H1 (cell line): ENCODE measurements at regions not wholly inside any gene's neighbourhood (a gene's known extent, or its start where the extent isn't known, plus 50 kb on each side); places are given as distances from the start of the nearest gene placed in this dataset.

Experiments used
- CTCF ChIA-PET: fragments of 300-600 bp; sonication (Branson Sonifier 250); formaldehyde crosslinking; loops from one replicate; lab custom pipeline; 2021; ENCODE audit not compliant: partially characterized antibody; lab: Charles Lee
- POLR2A ChIA-PET: fragments of 300-600 bp; sonication (Branson Sonifier 250); formaldehyde crosslinking; loops from one replicate; lab custom pipeline; 2021; ENCODE audit warnings: inconsistent platforms; ENCODE audit not compliant: partially characterized antibody; lab: Charles Lee
- DNase-seq, 2 experiments: peaks; one replicate each; pipeline versions ENCODE4 v3.0.0 to v3.0.0-alpha.2; 2010 to 2022; ENCODE audit warnings: low spot score in 2 of 2, low read depth in 1 of 2, mixed read lengths in 1 of 2
- FAIRE-seq: peaks from 2 replicates; lab custom pipeline; 2011; peaks lifted over from hg19 to GRCh38; lab: Jason Lieb, UNC
- H2AFZ ChIP-seq: 2 replicates; pipeline ENCODE4 v1.8.1; 2012; ENCODE audit warnings: low read length, inconsistent platforms
- H2AK5ac ChIP-seq: 2 replicates; pipeline ENCODE4 v1.6.1; 2013; ENCODE audit warnings: low read depth, low read length
- H2BK120ac ChIP-seq: replicated peaks from 2 replicates; pipeline ENCODE3; 2013; ENCODE audit warnings: low read depth, low read length, inconsistent platforms
- H2BK12ac ChIP-seq: 2 replicates; pipeline ENCODE4 v1.6.1; 2013; ENCODE audit warnings: low read depth, low read length
- H2BK15ac ChIP-seq: 2 replicates; pipeline ENCODE4 v1.6.1; 2013; ENCODE audit warnings: low read length
- H2BK20ac ChIP-seq: 2 replicates; pipeline ENCODE4 v1.6.1; 2013; ENCODE audit warnings: low read length
- H2BK5ac ChIP-seq: 2 replicates; pipeline ENCODE4 v1.6.1; 2013; ENCODE audit warnings: low read depth, low read length
- H3K14ac ChIP-seq: 2 replicates; pipeline ENCODE4 v1.6.1; 2013; ENCODE audit warnings: inconsistent platforms; ENCODE audit not compliant: insufficient read length
- H3K18ac ChIP-seq: 2 replicates; pipeline ENCODE4 v1.6.1; 2013; ENCODE audit warnings: low read length; ENCODE audit errors: extremely low read depth
- H3K23ac ChIP-seq: 2 replicates; pipeline ENCODE4 v1.6.1; 2013; ENCODE audit warnings: inconsistent platforms; ENCODE audit not compliant: insufficient read length
- H3K23me2 ChIP-seq: 2 replicates; pipeline ENCODE4 v1.6.1; 2013; ENCODE audit warnings: low read depth, low read length
- H3K27ac ChIP-seq: 2 replicates; pipeline ENCODE4 v1.6.1; 2011; ENCODE audit warnings: low read depth, low read length, inconsistent platforms
- H3K27me3 ChIP-seq, 4 experiments: replicated peaks in 1 of 4; 1 replicate in 1 of 4; 2 replicates in 3 of 4; pipeline versions ENCODE4 v1.6.1 to v1.8.1; 2011 to 2013; ENCODE audit warnings: low read length in 3 of 4, mild to moderate bottlenecking in 3 of 4, inconsistent platforms in 2 of 4, mixed read lengths in 2 of 4, moderate library complexity in 1 of 4; ENCODE audit not compliant: control insufficient read depth in 3 of 4, insufficient read depth in 3 of 4; ENCODE audit errors: extremely low read depth in 1 of 4
- H3K36me3 ChIP-seq, 4 experiments: 2 replicates each; pipeline versions ENCODE4 v1.6.1 to v1.8.1; 2011 to 2013; ENCODE audit warnings: mild to moderate bottlenecking in 4 of 4, low read length in 3 of 4, moderate library complexity in 2 of 4, control low read depth in 1 of 4, inconsistent platforms in 1 of 4; ENCODE audit not compliant: insufficient read depth in 4 of 4, control insufficient read depth in 2 of 4
- H3K4ac ChIP-seq: replicated peaks from 2 replicates; pipeline ENCODE3; 2013; ENCODE audit warnings: low read length, low read depth, mixed read lengths, inconsistent platforms; ENCODE audit not compliant: insufficient read length
- H3K4me1 ChIP-seq, 4 experiments: replicated peaks in 1 of 4; 1 replicate in 1 of 4; 2 replicates in 3 of 4; pipeline versions ENCODE4 v1.6.1 to v1.8.1; 2011 to 2013; ENCODE audit warnings: low read length in 3 of 4, inconsistent platforms in 2 of 4, mixed read lengths in 1 of 4; ENCODE audit not compliant: insufficient read depth in 4 of 4, control insufficient read depth in 3 of 4
- H3K4me2 ChIP-seq, 2 experiments: 2 replicates each; pipeline versions ENCODE4 v1.6.1 to v1.8.1; 2011 to 2013; ENCODE audit warnings: low read depth in 2 of 2, low read length in 2 of 2, control low read depth in 1 of 2, inconsistent platforms in 1 of 2, mild to moderate bottlenecking in 1 of 2; ENCODE audit not compliant: insufficient read depth in 1 of 2
- H3K4me3 ChIP-seq, 4 experiments: fragments of 200-600, 300-600 bp in 1 of 4; sonication (generic), shearing (Covaris generic), sonication (Bioruptor Twin) in 1 of 4; 2 replicates each; pipeline versions ENCODE4 v1.5.1 to v1.8.1; 2011 to 2016; ENCODE audit warnings: low read length in 4 of 4, low read depth in 3 of 4, control low read depth in 2 of 4, inconsistent platforms in 2 of 4, mild to moderate bottlenecking in 2 of 4, mixed read lengths in 1 of 4, moderate library complexity in 1 of 4; ENCODE audit not compliant: insufficient read depth in 2 of 4; ENCODE audit errors: extremely low read depth in 1 of 4
- H3K56ac ChIP-seq: replicated peaks from 2 replicates; pipeline ENCODE3; 2013; ENCODE audit warnings: low read depth, mild to moderate bottlenecking, mixed read lengths, low read length, inconsistent platforms; ENCODE audit not compliant: insufficient read length
- H3K79me1 ChIP-seq: 2 replicates; pipeline ENCODE4 v1.6.1; 2013; ENCODE audit warnings: low read depth, low read length, control low read depth
- H3K79me2 ChIP-seq, 2 experiments: 2 replicates each; pipeline versions ENCODE4 v1.6.1 to v1.8.1; 2012 to 2013; ENCODE audit warnings: low read length in 2 of 2, mild to moderate bottlenecking in 2 of 2, inconsistent platforms in 1 of 2; ENCODE audit not compliant: insufficient read depth in 2 of 2, control insufficient read depth in 1 of 2
- H3K9ac ChIP-seq, 4 experiments: replicated peaks in 1 of 4; 1 replicate in 1 of 4; 2 replicates in 3 of 4; pipeline versions ENCODE4 v1.6.1 to v1.8.1; 2011 to 2013; ENCODE audit warnings: low read depth in 3 of 4, low read length in 3 of 4, control low read depth in 2 of 4, mild to moderate bottlenecking in 2 of 4, moderate library complexity in 2 of 4, inconsistent platforms in 1 of 4; ENCODE audit errors: extremely low read depth in 1 of 4
- H3K9me3 ChIP-seq, 2 experiments: 2 replicates each; pipeline versions ENCODE4 v1.6.1 to v1.8.1; 2012 to 2013; ENCODE audit warnings: mild to moderate bottlenecking in 2 of 2, moderate library complexity in 2 of 2, control low read depth in 1 of 2, inconsistent platforms in 1 of 2, low read depth in 1 of 2, low read length in 1 of 2, mixed read lengths in 1 of 2; ENCODE audit not compliant: insufficient read depth in 2 of 2
- H4K20me1 ChIP-seq, 2 experiments: replicated peaks in 1 of 2; 2 replicates each; pipeline versions ENCODE3 to v1.8.1; 2011 to 2013; ENCODE audit warnings: inconsistent platforms in 2 of 2, low read length in 2 of 2, mild to moderate bottlenecking in 1 of 2; ENCODE audit not compliant: insufficient read depth in 2 of 2, control insufficient read depth in 1 of 2
- H4K5ac ChIP-seq: 2 replicates; pipeline ENCODE4 v1.6.1; 2013; ENCODE audit warnings: low read length, low read depth, mixed read lengths, inconsistent platforms; ENCODE audit not compliant: insufficient read length
- H4K8ac ChIP-seq: 2 replicates; pipeline ENCODE4 v1.8.0; 2013; ENCODE audit warnings: mild to moderate bottlenecking, moderate library complexity, low read length, inconsistent platforms; ENCODE audit not compliant: insufficient read depth; ENCODE audit errors: extremely low read depth
- H4K91ac ChIP-seq: replicated peaks from 2 replicates; pipeline ENCODE3; 2013; ENCODE audit warnings: low read length, mixed read lengths, inconsistent platforms; ENCODE audit not compliant: insufficient read length
- CBX8 ChIP-seq: fragments of 300-800, 300-1000 bp; sonication (generic); IDR thresholded peaks from 2 replicates; pipeline ENCODE4 v1.7.1; 2016; ENCODE audit warnings: low read depth, low read length, borderline replicate concordance
- CEBPB ChIP-seq: IDR thresholded peaks from 2 replicates; pipeline ENCODE4 v1.6.1; 2012; ENCODE audit warnings: low read depth, low read length
- CHD2 ChIP-seq: IDR thresholded peaks from 2 replicates; pipeline ENCODE4 v1.6.1; 2012; ENCODE audit warnings: low read length, improper control_type of control experiment
- EP300 ChIP-seq, 2 experiments: IDR thresholded peaks; 1 replicate in 1 of 2; 2 replicates in 1 of 2; pipeline ENCODE4 v1.6.1; 2011 to 2012; ENCODE audit warnings: low read depth in 2 of 2, low read length in 2 of 2, mild to moderate bottlenecking in 2 of 2, borderline replicate concordance in 1 of 2, inconsistent platforms in 1 of 2, moderate library complexity in 1 of 2
- FOSL1 ChIP-seq: IDR thresholded peaks from 2 replicates; pipeline ENCODE4 v1.6.1; 2011; ENCODE audit warnings: mild to moderate bottlenecking, low read depth, low read length, moderate library complexity; ENCODE audit not compliant: insufficient read depth
- KDM1A ChIP-seq: fragments of 200-600, 300-600 bp; sonication (generic); IDR thresholded peaks from 2 replicates; pipeline ENCODE4 v1.7.1; 2016; ENCODE audit warnings: mild to moderate bottlenecking, low read length, borderline replicate concordance
- PHF8 ChIP-seq: fragments of 200-600 bp; sonication (generic); conservative IDR thresholded peaks from 2 replicates; pipeline ENCODE4 v1.7.1; 2012; ENCODE audit warnings: low read depth, mild to moderate bottlenecking, inconsistent platforms, low read length, moderate library complexity
- RFX5 ChIP-seq: IDR thresholded peaks from 2 replicates; pipeline ENCODE4 v1.6.1; 2011; ENCODE audit warnings: low read depth, low read length, improper control_type of control experiment, borderline replicate concordance
- SAP30 ChIP-seq: fragments of 300-600 bp; sonication (generic); IDR thresholded peaks from 2 replicates; pipeline ENCODE4 v1.7.1; 2012; ENCODE audit warnings: low read length, moderate library complexity, mild to moderate bottlenecking, inconsistent platforms; ENCODE audit not compliant: insufficient read depth, insufficient replicate concordance
- SP1 ChIP-seq: IDR thresholded peaks from 2 replicates; pipeline ENCODE4 v1.6.1; 2011; ENCODE audit warnings: low read depth, low read length
- SP4 ChIP-seq: IDR thresholded peaks from 2 replicates; pipeline ENCODE4 v1.6.1; 2012; ENCODE audit warnings: low read length, inconsistent platforms
- WGBS, 2 experiments: shearing (Covaris generic) in 1 of 2; methylation state at CpG; one replicate each; pipeline versions ENCODE4 v1.1.6 to v1.1.7; 2013 to 2015; ENCODE audit warnings: low lambda C conversion rate in 2 of 2, mixed read lengths in 2 of 2, inconsistent platforms in 1 of 2, low coverage in 1 of 2, missing lambda C conversion rate in 1 of 2; ENCODE audit not compliant: insufficient replicate concordance in 2 of 2, insufficient coverage in 1 of 2, insufficient read length in 1 of 2; ENCODE audit errors: extremely low coverage in 1 of 2, missing lambda C conversion rate in 1 of 2; 5-methylcytosine and 5-hydroxymethylcytosine counted together
- TF ChIP-seq, protein P1 (sequence below): IDR thresholded peaks from 2 replicates; pipeline ENCODE4 v1.6.1; 2012; ENCODE audit warnings: low read length, inconsistent platforms

DNA sequence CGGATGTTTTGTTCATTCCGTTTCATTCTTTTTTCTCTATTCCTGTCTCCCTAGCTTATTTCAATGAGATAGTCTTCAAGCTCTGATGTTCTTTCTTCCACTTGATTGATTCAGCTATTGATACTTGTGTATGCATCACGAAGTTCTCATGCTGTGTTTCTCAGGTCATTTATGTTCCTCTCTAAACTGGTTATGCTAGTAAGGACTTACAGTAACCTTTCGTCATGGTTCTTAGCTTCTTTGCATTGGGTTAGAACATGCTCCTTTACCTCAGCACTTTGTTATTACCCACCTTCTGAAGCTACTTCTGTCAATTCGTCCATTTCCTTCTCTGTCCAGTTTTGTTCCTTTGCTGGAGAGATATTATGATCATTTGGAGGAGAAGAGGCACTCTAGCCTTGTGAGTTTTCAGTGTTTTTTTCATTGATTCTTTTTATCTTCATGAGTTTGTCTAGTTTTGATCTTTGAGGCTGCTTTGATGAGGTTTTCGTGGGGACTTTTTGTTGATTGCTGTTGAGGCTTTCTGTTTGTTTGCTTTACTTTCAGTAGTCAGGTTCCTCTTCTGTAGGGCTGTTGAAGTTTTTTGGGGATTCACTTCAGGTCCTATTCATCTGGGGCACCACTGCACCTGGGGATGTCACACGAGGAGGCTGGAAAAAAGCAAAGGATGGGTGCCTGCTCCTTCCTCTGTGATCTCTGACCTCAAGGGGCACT, 496.9 kb upstream of the LRRC7 start:
- H4K8ac ChIP-seq: no peak overlapping the region
- no peak overlapping the region for H3K14ac ChIP-seq
- DNase-seq: no peak
- no peaks in the 10 kb centered on the region for H3K79me2 ChIP-seq
- no peak overlapping the region for H3K4me2 ChIP-seq
- H2BK20ac ChIP-seq: no peak overlapping the region
- H3K36me3 ChIP-seq: no peaks in the 10 kb centered on the region; a peak in 2 of 8 replicates
- no peaks in the 10 kb centered on the region for H3K23me2 ChIP-seq
- no peaks in the 10 kb centered on the region for H4K20me1 ChIP-seq
- no peak overlapping the region for H4K5ac ChIP-seq
- no peaks in the 10 kb centered on the region for H3K9me3 ChIP-seq
- H3K4me3 ChIP-seq: no peak overlapping the region
- H3K27me3 ChIP-seq: no peaks in the 10 kb centered on the region
- no peak overlapping the region for H3K9ac ChIP-seq
- H2BK120ac ChIP-seq: no peak overlapping the region
- no peak for FAIRE-seq
- H3K56ac ChIP-seq: no peak overlapping the region
- POLR2A ChIA-PET: no interaction called here
- H2BK15ac ChIP-seq: no peak overlapping the region
- no peak overlapping the region for H2BK12ac ChIP-seq
- no peak overlapping the region for H2AK5ac ChIP-seq
- H2BK5ac ChIP-seq: no peak overlapping the region
- H3K27ac ChIP-seq: no peak overlapping the region
- no peaks in the 10 kb centered on the region for H3K4me1 ChIP-seq
- H4K91ac ChIP-seq: no peak overlapping the region
- H2AFZ ChIP-seq: no peak overlapping the region
- CTCF ChIA-PET: interaction anchor here (1.4 to 1.8 kb wide), 2 partner anchors 18 to 104 kb away, joined by 3 read pairs; no protein-coding TSS in a partner anchor
- H3K4ac ChIP-seq: no peak overlapping the region
- no peak overlapping the region for H3K18ac ChIP-seq
- 83% methylated on average over 7 of the region's 7 CpGs; no CpG with 5 or more reads in 1 of the 2 experiments for WGBS, 2 experiments
- H3K79me1 ChIP-seq: no peaks in the 10 kb centered on the region
- H3K23ac ChIP-seq: no peak overlapping the region
- TF ChIP-seq FOSL1 (no peak), KDM1A (no peak), PHF8 (no peak), CEBPB (no peak), CBX8 (no peak), CHD2 (no peak), SAP30 (no peak), SP1 (no peak), RFX5 (no peak), SP4 (no peak), EP300 (IDR thresholded peaks at IDR 0.05; ENCODE audit: borderline replicate concordance in 1 of 2, low read depth in 2 of 2, low read length in 2 of 2) (no peak)
- TF ChIP-seq, protein P1, sequence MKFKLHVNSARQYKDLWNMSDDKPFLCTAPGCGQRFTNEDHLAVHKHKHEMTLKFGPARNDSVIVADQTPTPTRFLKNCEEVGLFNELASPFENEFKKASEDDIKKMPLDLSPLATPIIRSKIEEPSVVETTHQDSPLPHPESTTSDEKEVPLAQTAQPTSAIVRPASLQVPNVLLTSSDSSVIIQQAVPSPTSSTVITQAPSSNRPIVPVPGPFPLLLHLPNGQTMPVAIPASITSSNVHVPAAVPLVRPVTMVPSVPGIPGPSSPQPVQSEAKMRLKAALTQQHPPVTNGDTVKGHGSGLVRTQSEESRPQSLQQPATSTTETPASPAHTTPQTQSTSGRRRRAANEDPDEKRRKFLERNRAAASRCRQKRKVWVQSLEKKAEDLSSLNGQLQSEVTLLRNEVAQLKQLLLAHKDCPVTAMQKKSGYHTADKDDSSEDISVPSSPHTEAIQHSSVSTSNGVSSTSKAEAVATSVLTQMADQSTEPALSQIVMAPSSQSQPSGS: no peak
